ENCODE measurements at regions not wholly inside any gene's neighbourhood (a gene's known extent, or its start where the extent isn't known, plus 50 kb on each side); places are given as distances from the start of the nearest gene placed in this dataset.

DNA sequence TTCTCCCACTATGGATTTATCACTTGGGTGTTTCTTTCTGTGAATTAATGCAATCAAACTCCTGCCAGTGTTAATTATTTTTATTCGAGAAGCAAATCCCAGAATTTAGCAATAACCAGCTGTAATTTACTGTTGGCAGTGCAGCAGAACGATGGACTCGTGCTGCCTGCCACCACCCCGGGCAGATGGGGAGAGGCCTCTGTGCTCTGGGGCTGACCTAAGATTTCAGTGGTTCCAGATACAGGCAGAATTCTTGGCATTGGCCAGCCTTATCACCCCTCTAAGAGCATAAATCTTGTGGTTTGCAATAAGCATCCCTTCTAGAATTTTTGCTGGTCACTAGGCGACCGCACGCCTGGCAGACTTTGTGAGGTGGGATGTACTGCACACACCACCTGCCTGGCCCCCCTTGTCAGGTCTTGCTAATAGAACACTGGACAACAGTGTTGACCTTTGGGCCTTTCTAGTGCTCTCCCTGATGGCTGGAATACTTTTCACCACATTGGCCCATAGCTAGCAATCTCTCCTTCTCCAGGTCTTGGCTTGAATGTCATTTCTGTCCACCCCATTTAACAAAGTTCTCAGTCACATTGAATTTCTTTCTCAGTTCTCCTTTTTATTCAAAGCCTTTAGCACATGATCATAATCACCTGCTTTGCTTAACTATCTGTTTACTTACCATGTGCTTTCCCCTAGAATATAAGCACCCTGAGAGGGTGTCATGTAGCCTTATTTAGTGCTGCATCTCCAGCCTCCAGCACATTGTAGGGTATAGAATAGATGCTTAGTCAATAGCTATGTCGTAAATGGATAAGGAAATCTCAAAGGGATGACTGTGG is 122.1 kb upstream of the DYNLRB2 start:
- DNase-seq (ENCODE audit: low spot score), result no peak

- no peak for DNase-seq (ENCODE audit: low spot score)
Observed at GRCh38 chr16:80417706-80418271, 123.0 kb upstream of the DYNLRB2 start.

DNA sequence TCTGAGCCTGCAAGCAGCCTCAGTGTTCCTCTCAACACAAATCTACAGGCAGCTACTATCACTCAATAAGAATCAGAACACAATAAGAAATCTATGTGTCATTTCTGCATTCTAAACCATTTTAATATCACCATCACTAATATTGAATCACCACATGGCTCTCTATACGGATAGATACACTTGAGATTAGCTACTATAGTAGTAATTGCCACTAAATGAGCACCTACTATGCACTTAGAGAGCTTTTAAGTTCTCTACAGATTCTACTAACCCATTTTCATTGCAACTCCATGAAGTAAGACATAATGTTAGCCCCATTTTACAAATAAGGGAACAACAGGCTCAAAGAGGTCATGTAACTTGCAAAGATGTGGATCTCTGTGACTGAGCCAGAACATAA is 132.8 kb upstream of the DYNLRB2 start:
- no peak for DNase-seq (ENCODE audit: low spot score)

DNA sequence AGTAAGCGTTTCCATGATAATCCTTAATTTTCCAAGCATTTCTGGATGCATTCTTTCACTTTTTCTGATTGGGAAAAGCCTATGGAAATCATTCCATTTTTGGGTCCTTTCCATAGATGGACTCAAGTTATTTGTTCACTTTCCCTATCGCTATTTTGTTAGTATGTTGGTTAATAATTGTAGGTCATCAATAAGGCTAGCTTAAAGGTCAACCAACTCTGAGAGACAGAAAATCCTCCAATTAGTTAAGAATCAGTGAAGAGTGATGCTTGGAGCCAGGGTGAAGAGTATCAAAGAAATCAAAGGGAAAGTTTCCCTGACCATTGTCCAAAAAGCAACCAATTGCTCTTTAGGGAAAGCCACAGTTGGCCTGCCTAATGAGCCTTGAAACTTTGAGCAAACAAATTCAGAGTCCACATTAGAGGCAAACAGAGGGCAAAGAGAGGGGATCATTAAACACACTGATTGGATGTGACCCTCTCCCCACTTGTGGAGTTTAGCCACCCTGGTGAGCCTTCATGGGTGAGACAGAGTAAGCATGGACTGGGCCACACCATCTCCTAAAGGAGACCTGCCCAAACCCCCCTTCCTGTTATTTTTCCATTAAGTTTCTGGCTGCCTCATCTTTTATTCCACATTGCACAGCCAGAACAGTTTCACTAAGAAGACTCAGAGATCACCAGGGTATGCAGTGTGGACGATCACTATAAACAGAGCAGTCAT is 133.4 kb upstream of the DYNLRB2 start:
- no peak for DNase-seq (ENCODE audit: low spot score)

DNA sequence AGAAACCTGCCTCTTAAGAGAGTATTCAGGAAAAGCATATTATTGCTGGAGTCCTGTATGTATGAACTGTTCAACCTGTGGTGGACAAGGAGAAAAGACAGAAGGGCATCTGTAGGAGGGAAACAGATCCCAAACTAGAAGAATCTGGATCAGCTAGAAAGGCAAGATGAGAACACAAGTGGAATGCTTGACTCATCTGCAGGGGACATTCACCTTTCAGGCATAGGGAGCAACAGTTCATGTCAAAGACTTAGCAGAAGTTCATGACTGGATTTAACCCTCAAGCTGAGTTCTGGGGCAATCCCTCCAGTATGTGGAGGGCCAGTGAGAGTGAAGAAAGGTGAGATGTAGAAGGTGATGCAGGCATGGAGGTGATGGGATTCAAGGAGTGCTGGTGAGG is 135.9 kb upstream of the DYNLRB2 start:
- no peak for DNase-seq (ENCODE audit: low spot score)

GRCh38 chr16:80403894-80404293 is 136.9 kb upstream of the DYNLRB2 start:
- no peak for DNase-seq (ENCODE audit: low spot score)

DNA sequence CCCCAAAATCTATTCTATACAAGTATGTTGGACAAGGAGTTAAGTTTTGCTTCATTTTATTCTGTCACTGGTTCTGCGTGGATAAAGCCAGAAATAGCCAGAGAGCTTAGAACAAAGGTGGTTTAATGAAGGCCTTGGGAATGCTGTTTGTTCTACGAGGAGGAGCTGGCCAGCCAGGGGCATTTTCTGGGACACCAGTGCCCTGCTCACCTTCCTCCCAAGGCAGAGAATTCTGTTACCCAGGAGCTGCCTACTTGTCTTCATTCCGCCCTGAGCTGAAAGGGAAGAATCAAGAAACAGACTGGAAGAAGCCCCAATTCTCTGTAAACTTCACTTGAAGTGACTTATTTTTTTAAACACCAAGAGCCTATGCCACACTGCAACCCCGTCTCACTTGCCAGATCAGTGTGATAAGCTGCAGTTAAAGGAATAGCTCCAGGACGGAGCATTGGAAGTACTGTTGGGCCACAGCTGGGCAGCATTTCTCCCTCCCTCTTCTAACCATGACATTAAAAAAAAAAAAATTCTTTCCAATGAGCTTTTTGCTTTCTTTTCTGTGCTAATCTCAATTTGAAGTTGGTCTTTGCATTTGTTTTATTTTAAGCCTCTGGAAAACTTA is 149.8 kb upstream of the DYNLRB2 start:
- DNase-seq (ENCODE audit: low spot score), result no peak

DNA sequence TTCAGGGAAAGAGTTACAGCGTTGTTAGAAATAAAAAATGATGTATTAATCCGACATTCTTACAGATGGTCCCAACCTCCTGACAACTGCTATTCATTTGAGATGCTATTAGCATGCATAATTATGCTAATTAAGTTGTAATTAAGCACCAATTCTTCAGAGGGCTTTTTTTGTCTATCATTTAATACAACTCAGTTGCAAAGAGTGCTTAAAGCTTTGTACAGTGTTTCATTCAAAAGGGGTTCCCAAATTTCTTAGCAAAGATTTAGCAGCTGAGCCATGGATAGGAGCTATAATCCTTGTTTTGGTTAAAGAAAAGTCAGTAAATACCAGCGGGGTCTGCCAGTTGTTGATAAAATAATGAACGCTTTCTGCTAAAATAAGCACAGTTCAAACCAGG is 150.7 kb upstream of the DYNLRB2 start:
- DNase-seq (ENCODE audit: low spot score), result no peak

DNA sequence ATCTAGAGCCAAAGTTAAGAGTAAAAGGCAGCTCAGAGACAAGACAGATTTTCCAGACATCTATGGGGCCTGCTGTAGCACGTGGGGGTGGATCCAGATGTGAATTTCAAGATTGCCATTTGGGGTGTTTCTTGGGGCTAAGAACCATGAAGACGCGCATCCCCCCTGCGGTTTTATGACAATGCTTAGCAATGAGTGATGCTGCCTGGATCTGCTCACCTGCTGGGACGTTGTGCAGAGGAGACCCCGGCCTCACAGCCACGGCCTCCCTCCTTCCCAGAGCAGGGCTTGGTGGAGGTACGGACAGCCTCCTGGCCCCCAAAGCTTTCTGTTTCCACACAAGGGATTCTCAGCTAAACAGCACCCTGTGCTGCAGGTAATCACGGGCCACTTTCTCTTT is 151.5 kb upstream of the DYNLRB2 start:
- DNase-seq (ENCODE audit: low spot score), result no peak

GRCh38 chr16:80387318-80387921 is 153.4 kb upstream of the DYNLRB2 start:
- DNase-seq (ENCODE audit: low spot score), result no peak

DNA sequence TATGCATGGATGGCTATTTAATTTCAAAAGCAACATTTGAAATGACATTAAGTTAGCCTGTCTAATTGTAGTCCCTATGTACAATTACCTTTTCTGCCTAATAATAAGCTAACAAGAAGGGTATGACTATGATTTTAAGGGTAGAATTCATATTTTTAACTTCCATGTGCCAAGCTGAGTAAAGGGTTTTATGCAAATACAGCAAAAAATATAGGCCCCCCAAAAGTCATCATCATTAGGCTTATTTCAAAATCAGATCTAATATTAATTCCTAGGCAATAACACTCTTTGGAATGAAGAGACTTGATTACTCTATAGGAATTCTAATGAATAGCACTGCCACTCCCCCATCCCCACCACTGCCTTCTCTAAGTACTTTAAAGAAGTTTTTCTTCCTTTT is 155.9 kb upstream of the DYNLRB2 start:
- no peak for DNase-seq (ENCODE audit: low spot score)

GRCh38 chr16:80380514-80380913 is 160.3 kb upstream of the DYNLRB2 start:
- DNase-seq (ENCODE audit: low spot score), result no peak

DNA sequence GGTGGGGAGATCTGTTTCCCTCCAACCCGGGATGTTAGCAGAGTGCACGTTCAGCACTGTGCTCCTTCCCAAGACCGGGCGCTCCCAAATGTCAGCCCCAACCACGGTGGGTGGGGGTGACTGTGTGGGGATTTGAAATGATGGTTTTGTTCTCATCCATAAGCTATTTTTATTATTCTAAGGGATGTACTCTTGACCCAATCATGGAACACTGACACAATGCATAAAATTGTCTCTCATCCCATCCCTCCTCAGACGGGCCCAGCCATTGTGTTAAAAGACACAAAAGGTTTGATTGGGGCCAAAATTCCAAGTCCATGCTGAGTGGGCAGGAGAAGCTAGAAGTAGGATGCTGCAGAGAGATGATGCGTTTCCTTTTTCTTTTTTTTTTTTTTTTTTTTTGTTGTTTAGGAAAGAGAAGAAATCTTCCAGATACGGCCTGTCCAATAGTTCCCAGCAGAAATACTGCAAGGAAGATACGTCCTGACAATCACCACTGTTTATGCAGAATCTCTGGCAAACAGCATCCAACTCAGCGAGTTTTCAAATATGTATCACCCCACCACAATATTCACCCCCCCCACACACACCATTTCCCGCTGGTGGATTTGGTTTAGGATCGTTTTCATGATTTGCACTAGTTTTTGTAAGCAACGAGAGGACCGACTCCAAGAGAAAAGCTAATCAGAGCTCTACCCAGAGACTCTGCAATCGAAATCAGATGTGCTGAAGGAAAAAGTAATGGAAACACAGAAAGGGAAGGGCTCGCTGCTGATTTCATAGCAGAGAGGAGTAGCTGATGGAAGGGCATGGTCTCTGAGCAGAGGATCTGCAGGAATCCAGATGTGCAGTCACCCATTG is 163.5 kb upstream of the DYNLRB2 start:
- DNase-seq (ENCODE audit: low spot score), result no peak

DNA sequence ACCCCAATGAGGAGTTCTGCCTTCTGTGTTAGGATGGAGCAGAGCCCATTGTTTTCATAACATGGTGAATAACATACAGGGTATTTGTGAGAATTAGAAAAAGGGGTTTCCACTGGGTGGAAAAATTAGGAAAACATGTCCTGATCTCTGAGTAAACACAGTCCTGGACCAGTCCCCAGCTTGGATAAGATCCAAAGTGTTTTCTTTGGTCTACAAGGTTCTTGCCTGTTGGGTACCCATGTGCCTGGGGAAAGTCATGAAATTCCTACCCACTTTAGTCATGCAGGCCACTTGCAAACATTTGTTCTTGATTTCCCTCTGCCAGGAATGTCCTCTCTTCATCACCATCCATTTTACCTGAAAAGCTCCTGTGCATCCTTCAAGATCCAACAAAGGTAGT is 164.8 kb upstream of the DYNLRB2 start:
- DNase-seq (ENCODE audit: low spot score), result no peak

DNA sequence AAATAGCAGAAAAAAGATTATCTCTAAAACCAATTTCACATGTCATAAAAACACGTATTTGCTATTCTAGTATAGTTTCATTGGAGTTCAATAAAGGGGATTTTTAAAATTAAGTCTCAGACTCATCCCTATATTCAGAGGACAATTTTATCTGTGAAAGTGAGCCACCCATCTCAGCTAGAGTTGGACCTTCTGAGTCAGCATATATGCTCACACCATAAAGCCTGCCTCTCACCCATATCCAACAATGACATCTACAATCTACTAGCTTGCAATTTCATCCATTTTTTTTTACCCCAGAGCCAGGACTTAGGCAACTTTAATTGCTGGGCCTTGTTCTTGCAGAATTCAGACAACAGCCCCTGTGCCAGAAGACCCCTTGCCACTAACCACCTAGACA is 165.3 kb upstream of the DYNLRB2 start:
- no peak for DNase-seq (ENCODE audit: low spot score)

- DNase-seq (ENCODE audit: low spot score), result no peak
Observed at GRCh38 chr16:80372341-80372740, 168.5 kb upstream of the DYNLRB2 start.

- DNase-seq (ENCODE audit: low spot score), result peak; percentile 73
Observed at GRCh38 chr16:80369138-80369958, 171.4 kb upstream of the DYNLRB2 start.

GRCh38 chr16:80367037-80367658 is 173.6 kb upstream of the DYNLRB2 start:
- no peak for DNase-seq (ENCODE audit: low spot score)

GRCh38 chr16:80366023-80366422 is 174.8 kb upstream of the DYNLRB2 start:
- DNase-seq (ENCODE audit: low spot score), result no peak

GRCh38 chr16:80362816-80363215 is 178.0 kb upstream of the DYNLRB2 start:
- no peak for DNase-seq (ENCODE audit: low spot score)
